ENCODE measurements at regions not wholly inside any gene's neighbourhood (a gene's known extent, or its start where the extent isn't known, plus 50 kb on each side); places are given as distances from the start of the nearest gene placed in this dataset.

GRCh38 chr3:72261566-72262564, 476.9 kb upstream of the PROK2 start:
- TF ChIP-seq JUND (IDR thresholded peaks at IDR 0.05; ENCODE audit: low read length) (no peak), GABPA (IDR thresholded peaks at IDR 0.05; ENCODE audit: borderline replicate concordance, insufficient read depth, low read length) (no peak), TAF1 (IDR thresholded peaks at IDR 0.05; ENCODE audit: low read depth, low read length) (no peak), CTCF (IDR thresholded peaks at IDR 0.05; ENCODE audit: control extremely low read depth in 1 of 3, insufficient read depth in 1 of 3, low read depth in 1 of 3, low read length in 3 of 3) (no peak), SRF (IDR thresholded peaks at IDR 0.05; ENCODE audit: low read depth, low read length) (no peak), ZNF274 (IDR thresholded peaks at IDR 0.05; ENCODE audit: borderline replicate concordance, extremely low read depth, low read length) (no peak), POLR2A (IDR thresholded peaks at IDR 0.05; ENCODE audit: control extremely low read depth in 1 of 2, low read depth in 2 of 2, low read length in 2 of 2) (no peak), RXRA (IDR thresholded peaks at IDR 0.05; ENCODE audit: insufficient read depth, low read depth, low read length) (no peak), RFX5 (IDR thresholded peaks at IDR 0.05; ENCODE audit: borderline replicate concordance, low read depth, low read length) (no peak), EZH2 (IDR thresholded peaks at IDR 0.05; ENCODE audit: low read depth, low read length, severe bottlenecking) (no peak)
- TF ChIP-seq, protein P1, sequence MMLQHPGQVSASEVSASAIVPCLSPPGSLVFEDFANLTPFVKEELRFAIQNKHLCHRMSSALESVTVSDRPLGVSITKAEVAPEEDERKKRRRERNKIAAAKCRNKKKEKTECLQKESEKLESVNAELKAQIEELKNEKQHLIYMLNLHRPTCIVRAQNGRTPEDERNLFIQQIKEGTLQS (IDR thresholded peaks at IDR 0.05; ENCODE audit: insufficient read depth, low read depth, low read length) = no peak
- TF ChIP-seq, protein P2, sequence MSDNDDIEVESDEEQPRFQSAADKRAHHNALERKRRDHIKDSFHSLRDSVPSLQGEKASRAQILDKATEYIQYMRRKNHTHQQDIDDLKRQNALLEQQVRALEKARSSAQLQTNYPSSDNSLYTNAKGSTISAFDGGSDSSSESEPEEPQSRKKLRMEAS (IDR thresholded peaks at IDR 0.05) = no peak
- TF ChIP-seq, protein P3, sequence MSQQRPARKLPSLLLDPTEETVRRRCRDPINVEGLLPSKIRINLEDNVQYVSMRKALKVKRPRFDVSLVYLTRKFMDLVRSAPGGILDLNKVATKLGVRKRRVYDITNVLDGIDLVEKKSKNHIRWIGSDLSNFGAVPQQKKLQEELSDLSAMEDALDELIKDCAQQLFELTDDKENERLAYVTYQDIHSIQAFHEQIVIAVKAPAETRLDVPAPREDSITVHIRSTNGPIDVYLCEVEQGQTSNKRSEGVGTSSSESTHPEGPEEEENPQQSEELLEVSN (IDR thresholded peaks at IDR 0.05) = no peak

Data from H1 (cell line).